DND-41 (cell line): ENCODE measurements at regions not wholly inside any gene's neighbourhood (a gene's known extent, or its start where the extent isn't known, plus 50 kb on each side); places are given as distances from the start of the nearest gene placed in this dataset.

Source experiments
- EZH2 ChIP-seq: IDR thresholded peaks from 3 replicates; pipeline ENCODE4 v1.6.1; 2012; ENCODE audit warnings: borderline replicate concordance, low read depth, mild to moderate bottlenecking, moderate library complexity, low read length, inconsistent platforms; ENCODE audit not compliant: severe bottlenecking
- TF ChIP-seq, protein P1 (sequence below): IDR thresholded peaks from 2 replicates; pipeline ENCODE4 v1.5.1; 2012; ENCODE audit warnings: borderline replicate concordance, low read length, moderate library complexity, mild to moderate bottlenecking; ENCODE audit not compliant: poor library complexity, severe bottlenecking; ENCODE audit errors: extremely low read depth

DNA sequence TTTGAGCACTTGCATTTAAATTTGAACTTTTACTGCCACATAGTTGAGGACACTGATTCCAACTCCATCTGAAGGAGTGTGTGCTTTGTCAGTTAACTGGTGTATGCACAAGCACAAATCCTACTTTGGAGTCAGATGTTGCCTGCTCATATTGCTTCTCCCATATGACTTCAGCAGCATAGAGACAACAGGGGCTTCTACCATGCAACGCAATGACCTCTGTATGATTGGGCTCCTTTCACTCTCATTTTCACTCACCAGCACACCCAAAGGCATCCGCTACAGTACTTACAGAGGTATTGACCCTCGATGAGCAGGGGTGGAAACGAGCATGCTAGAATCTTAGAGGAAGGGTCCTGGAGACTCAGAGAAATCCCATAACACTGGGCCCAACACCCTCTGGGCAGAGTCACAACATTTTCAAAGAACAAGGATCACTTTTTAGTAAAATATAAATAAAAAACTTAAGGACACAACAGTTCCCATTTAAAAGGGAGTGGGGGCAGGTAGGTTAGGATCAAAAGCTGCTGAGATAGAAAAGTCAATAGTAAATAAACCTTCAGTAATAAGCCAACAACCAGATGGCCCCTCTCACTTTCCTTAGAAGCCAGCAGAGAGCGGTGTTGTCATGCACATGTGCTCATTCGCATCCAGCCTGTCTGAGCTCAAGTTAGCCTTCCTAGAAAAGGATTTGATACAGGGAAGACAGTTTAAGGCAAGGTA is 203.8 kb downstream of the SNCAIP start:
- TF ChIP-seq, protein P1, sequence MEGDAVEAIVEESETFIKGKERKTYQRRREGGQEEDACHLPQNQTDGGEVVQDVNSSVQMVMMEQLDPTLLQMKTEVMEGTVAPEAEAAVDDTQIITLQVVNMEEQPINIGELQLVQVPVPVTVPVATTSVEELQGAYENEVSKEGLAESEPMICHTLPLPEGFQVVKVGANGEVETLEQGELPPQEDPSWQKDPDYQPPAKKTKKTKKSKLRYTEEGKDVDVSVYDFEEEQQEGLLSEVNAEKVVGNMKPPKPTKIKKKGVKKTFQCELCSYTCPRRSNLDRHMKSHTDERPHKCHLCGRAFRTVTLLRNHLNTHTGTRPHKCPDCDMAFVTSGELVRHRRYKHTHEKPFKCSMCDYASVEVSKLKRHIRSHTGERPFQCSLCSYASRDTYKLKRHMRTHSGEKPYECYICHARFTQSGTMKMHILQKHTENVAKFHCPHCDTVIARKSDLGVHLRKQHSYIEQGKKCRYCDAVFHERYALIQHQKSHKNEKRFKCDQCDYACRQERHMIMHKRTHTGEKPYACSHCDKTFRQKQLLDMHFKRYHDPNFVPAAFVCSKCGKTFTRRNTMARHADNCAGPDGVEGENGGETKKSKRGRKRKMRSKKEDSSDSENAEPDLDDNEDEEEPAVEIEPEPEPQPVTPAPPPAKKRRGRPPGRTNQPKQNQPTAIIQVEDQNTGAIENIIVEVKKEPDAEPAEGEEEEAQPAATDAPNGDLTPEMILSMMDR: peak; percentile 51
- TF ChIP-seq EZH2: no peak
